ENCODE measurements at regions not wholly inside any gene's neighbourhood (a gene's known extent, or its start where the extent isn't known, plus 50 kb on each side); places are given as distances from the start of the nearest gene placed in this dataset.

- no peak for TF ChIP-seq CTCF (IDR thresholded peaks at IDR 0.05; ENCODE audit: borderline replicate concordance)
- no peak overlapping the region for H3K27ac ChIP-seq (replicated peaks)
- DNase-seq = no peak
- H3K4me1 ChIP-seq = peaks cover 35% of the 10 kb centered on the region
- no peaks in the 10 kb centered on the region for H3K27me3 ChIP-seq (ENCODE audit: low read depth)
- no peak overlapping the region for H3K4me3 ChIP-seq
- H3K36me3 ChIP-seq = no peaks in the 10 kb centered on the region
- no peaks in the 10 kb centered on the region for H3K9me3 ChIP-seq (replicated peaks)
- intact Hi-C loops (cut with micrococcal nuclease) = no loop called here
Measured at GRCh38 chr2:39487398-39488250, 50.5 kb upstream of the MAP4K3 start.

GRCh38 chr2:39488450-39488849, 51.4 kb upstream of the MAP4K3 start:
- H3K27ac ChIP-seq (replicated peaks) = no peak overlapping the region
- intact Hi-C loops (cut with micrococcal nuclease) = no loop called here
- no peak overlapping the region for H3K4me3 ChIP-seq
- no peaks in the 10 kb centered on the region for H3K9me3 ChIP-seq (replicated peaks)
- H3K36me3 ChIP-seq = no peaks in the 10 kb centered on the region
- no peaks in the 10 kb centered on the region for H3K27me3 ChIP-seq (ENCODE audit: low read depth)
- H3K4me1 ChIP-seq = peaks cover 32% of the 10 kb centered on the region
- TF ChIP-seq CTCF (IDR thresholded peaks at IDR 0.05; ENCODE audit: borderline replicate concordance) = no peak
- no peak for DNase-seq

- Histone ChIP-seq H3K27ac (replicated peaks) (no peak overlapping the region), H3K9me3 (replicated peaks) (no peaks in the 10 kb centered on the region), H3K27me3 (ENCODE audit: low read depth) (no peaks in the 10 kb centered on the region), H3K36me3 (no peaks in the 10 kb centered on the region), H3K4me1 (peaks cover 33% of the 10 kb centered on the region), H3K4me3 (no peak overlapping the region)
- intact Hi-C loops (cut with micrococcal nuclease) = loop anchor here (10.0 kb wide), 1 partner anchor 106 kb away; no protein-coding TSS in a partner anchor
- no peak for TF ChIP-seq CTCF (IDR thresholded peaks at IDR 0.05; ENCODE audit: borderline replicate concordance)
- DNase-seq = no peak
Measured at GRCh38 chr2:39490586-39490985, 53.5 kb upstream of the MAP4K3 start.

- intact Hi-C loops (cut with micrococcal nuclease) = loop anchor here (10.0 kb wide), 1 partner anchor 107 kb away; no protein-coding TSS in a partner anchor
- DNase-seq = no peak
- H3K9me3 ChIP-seq (replicated peaks) = no peaks in the 10 kb centered on the region
- H3K27me3 ChIP-seq (ENCODE audit: low read depth) = no peaks in the 10 kb centered on the region
- H3K27ac ChIP-seq (replicated peaks) = peak overlapping the region; percentile 72
- H3K4me3 ChIP-seq = no peak overlapping the region
- no peak for TF ChIP-seq CTCF (IDR thresholded peaks at IDR 0.05; ENCODE audit: borderline replicate concordance)
- peaks cover 40% of the 10 kb centered on the region for H3K4me1 ChIP-seq
- H3K36me3 ChIP-seq = no peaks in the 10 kb centered on the region
Measured at GRCh38 chr2:39491653-39492052, 54.6 kb upstream of the MAP4K3 start.

- no peak for TF ChIP-seq CTCF (IDR thresholded peaks at IDR 0.05; ENCODE audit: borderline replicate concordance)
- Histone ChIP-seq H3K27me3 (ENCODE audit: low read depth) (no peaks in the 10 kb centered on the region), H3K9me3 (replicated peaks) (no peaks in the 10 kb centered on the region), H3K36me3 (no peaks in the 10 kb centered on the region), H3K27ac (replicated peaks) (peak overlapping the region; percentile 72), H3K4me1 (peaks cover 45% of the 10 kb centered on the region), H3K4me3 (peak overlapping the region; percentile 5)
- no peak for DNase-seq
- intact Hi-C loops (cut with micrococcal nuclease) = loop anchor here (10.0 kb wide), 1 partner anchor 107 kb away; no protein-coding TSS in a partner anchor
Measured at GRCh38 chr2:39492095-39492590, 55.1 kb upstream of the MAP4K3 start.
